Activated CD4-positive, alpha-beta T cell treated with anti-CD3 and anti-CD28 coated beads for 36 hours (primary cell): ENCODE measurements at regions not wholly inside any gene's neighbourhood (a gene's known extent, or its start where the extent isn't known, plus 50 kb on each side); places are given as distances from the start of the nearest gene placed in this dataset.
"Not testable (repeated sequence)": the region's sequence is repeated elsewhere in the genome, so short reads cannot be mapped to it uniquely, and the experiment has no call there.

Experiments used
- ATAC-seq: fragments of 200-7000 bp; cut with Tn5 transposase; one replicate; pipeline ENCODE4 v1.10.0; 2021; ENCODE audit warnings: mild to moderate bottlenecking, moderate library complexity
- CTCF ChIA-PET: fragments of 350-600 bp; sonication (Branson Sonifier 250); formaldehyde crosslinking; loops from one replicate; lab custom pipeline; 2021; ENCODE audit warnings: antibody characterized with exemption; lab: Charles Lee
- POLR2A ChIA-PET: fragments of 350-600 bp; sonication (Branson Sonifier 250); formaldehyde crosslinking; loops from one replicate; lab custom pipeline; 2021; ENCODE audit warnings: antibody characterized with exemption, inconsistent platforms; lab: Charles Lee
- DNase-seq: peaks from one replicate; pipeline ENCODE4 v3.0.0-alpha.2; 2020
- H3K27ac Mint-ChIP-seq: one replicate; pipeline ENCODE4 v1.8.0; 2021; ENCODE audit warnings: mixed read lengths
- H3K27me3 Mint-ChIP-seq: one replicate; pipeline ENCODE4 v1.8.0; 2021; ENCODE audit warnings: mixed read lengths
- H3K36me3 Mint-ChIP-seq: one replicate; pipeline ENCODE4 v1.8.0; 2021; ENCODE audit warnings: low read depth, mixed read lengths
- H3K4me1 Mint-ChIP-seq: one replicate; pipeline ENCODE4 v1.8.0; 2021; ENCODE audit warnings: mixed read lengths
- H3K4me3 Mint-ChIP-seq: one replicate; pipeline ENCODE4 v1.8.0; 2021; ENCODE audit warnings: mild to moderate bottlenecking, moderate library complexity, mixed read lengths
- H3K9me3 Mint-ChIP-seq: one replicate; pipeline ENCODE4 v1.8.0; 2021; ENCODE audit warnings: low read depth, mixed read lengths
- intact Hi-C, 2 experiments: fragments of 100-400 bp; cut with DNase I in 1 of 2; cut with micrococcal nuclease in 1 of 2; formaldehyde crosslinking; loops; one replicate each; pipeline versions ENCODE4 v1.14.2 to v1.15.1; 2022 to 2024; cut with DNase I, micrococcal nuclease

- ATAC-seq, result no peak
- peaks cover 31% of the 10 kb centered on the region for H3K4me1 Mint-ChIP-seq
- H3K27me3 Mint-ChIP-seq, result no peaks in the 10 kb centered on the region
- H3K9me3 Mint-ChIP-seq, result no peaks in the 10 kb centered on the region
- DNase-seq, result no peak
- H3K36me3 Mint-ChIP-seq, result no peaks in the 10 kb centered on the region
- ChIA-PET POLR2A (no interaction called here), CTCF (interaction anchor here (0.7 to 1.1 kb wide), 2 partner anchors 10 to 31 kb away, joined by 3 to 9 read pairs; no protein-coding TSS in a partner anchor)
- no peak overlapping the region for H3K4me3 Mint-ChIP-seq
- H3K27ac Mint-ChIP-seq, result no peak overlapping the region
- intact Hi-C loops, result no loop called here
These were observed 71.1 kb upstream of the WNT7B start for GRCh38 chr22:46047841-46048595.

- intact Hi-C loops, H3K9me3 Mint-ChIP-seq, H3K36me3 Mint-ChIP-seq, ATAC-seq, POLR2A ChIA-PET, H3K4me3 Mint-ChIP-seq, DNase-seq, H3K27ac Mint-ChIP-seq, H3K27me3 Mint-ChIP-seq: not testable (repeated sequence)
- CTCF ChIA-PET, result interaction anchor here (0.7 to 1.1 kb wide), 2 partner anchors 11 to 30 kb away, joined by 3 to 9 read pairs; no protein-coding TSS in a partner anchor
- peaks cover 30% of the 10 kb centered on the region for H3K4me1 Mint-ChIP-seq
These were observed 71.7 kb upstream of the WNT7B start for GRCh38 chr22:46048661-46049060.

GRCh38 chr22:46049726-46050450 lies 72.9 kb upstream of the WNT7B start:
- H3K27me3 Mint-ChIP-seq, result no peaks in the 10 kb centered on the region

GRCh38 chr22:46050451-46050845 lies 73.5 kb upstream of the WNT7B start:
- DNase-seq, result no peak
- no peaks in the 10 kb centered on the region for H3K9me3 Mint-ChIP-seq
- ATAC-seq, result no peak
- CTCF ChIA-PET, result interaction anchor here (0.5 to 1.6 kb wide), 3 partner anchors 32 to 748 kb away, joined by 3 to 5 read pairs (median 4); no protein-coding TSS in a partner anchor
- no peak overlapping the region for H3K4me3 Mint-ChIP-seq
- POLR2A ChIA-PET, result no interaction called here
- intact Hi-C loops, result loop anchor here in 1 of 2 experiments (5.0 kb wide), 1 partner anchor 202 kb away; the partner anchor contains the start of gene CDPF1
- no peaks in the 10 kb centered on the region for H3K27me3 Mint-ChIP-seq
- peaks cover 29% of the 10 kb centered on the region for H3K4me1 Mint-ChIP-seq
- H3K36me3 Mint-ChIP-seq, result peaks cover 3% of the 10 kb centered on the region
- no peak overlapping the region for H3K27ac Mint-ChIP-seq

More at GRCh38 chr22:46049726-46050450, 72.9 kb upstream of the WNT7B start:
- Mint-ChIP-seq H3K36me3 (peaks cover 3% of the 10 kb centered on the region), H3K4me3 (no peak overlapping the region), H3K9me3 (no peaks in the 10 kb centered on the region), H3K4me1 (peaks cover 24% of the 10 kb centered on the region), H3K27ac (peak overlapping the region; percentile 33)
- no peak for ATAC-seq
- POLR2A ChIA-PET, result no interaction called here
- peak; percentile 3 for DNase-seq
- CTCF ChIA-PET, result interaction anchor here (0.7 to 1.6 kb wide), 2 partner anchors 33 to 43 kb away, joined by 4 to 5 read pairs; no protein-coding TSS in a partner anchor
- intact Hi-C loops, result loop anchor here in 1 of 2 experiments (5.0 kb wide), 1 partner anchor 202 kb away; the partner anchor contains the start of gene CDPF1

GRCh38 chr22:46050916-46051614 lies 74.1 kb upstream of the WNT7B start:
- Mint-ChIP-seq H3K4me3 (no peak overlapping the region), H3K36me3 (peaks cover 3% of the 10 kb centered on the region), H3K27me3 (no peaks in the 10 kb centered on the region), H3K4me1 (peaks cover 33% of the 10 kb centered on the region), H3K9me3 (no peaks in the 10 kb centered on the region), H3K27ac (peak overlapping the region; percentile 95)
- ATAC-seq (no peak), DNase-seq (peak; percentile 4)
- POLR2A ChIA-PET, result interaction anchor here (0.7 to 1.2 kb wide), 2 partner anchors 14 to 18 kb away, joined by 3 to 4 read pairs; no protein-coding TSS in a partner anchor
- CTCF ChIA-PET, result interaction anchor here (0.5 to 1.6 kb wide), 5 partner anchors 34 to 748 kb away, joined by 3 to 5 read pairs (median 3); no protein-coding TSS in a partner anchor
- intact Hi-C loops, result loop anchor here in 1 of 2 experiments (5.0 kb wide), 1 partner anchor 201 kb away; the partner anchor contains the start of gene CDPF1

- peak; percentile 1 for DNase-seq
- ChIA-PET CTCF (interaction anchor here (0.7 to 1.6 kb wide), 4 partner anchors 35 to 261 kb away, joined by 3 to 5 read pairs (median 3); no protein-coding TSS in a partner anchor), POLR2A (interaction anchor here (0.7 to 1.2 kb wide), 2 partner anchors 15 to 18 kb away, joined by 3 to 4 read pairs; no protein-coding TSS in a partner anchor)
- H3K27ac Mint-ChIP-seq, result peak overlapping the region; percentile 95
- intact Hi-C loops, result loop anchor here in 1 of 2 experiments (5.0 kb wide), 1 partner anchor 201 kb away; the partner anchor contains the start of gene CDPF1
- peaks cover 3% of the 10 kb centered on the region for H3K36me3 Mint-ChIP-seq
- H3K4me1 Mint-ChIP-seq, result peaks cover 38% of the 10 kb centered on the region
- H3K9me3 Mint-ChIP-seq, result no peaks in the 10 kb centered on the region
- no peak for ATAC-seq
- H3K27me3 Mint-ChIP-seq, result no peaks in the 10 kb centered on the region
- H3K4me3 Mint-ChIP-seq, result no peak overlapping the region
These were observed 74.7 kb upstream of the WNT7B start for GRCh38 chr22:46051646-46052045.

- H3K36me3 Mint-ChIP-seq, result peaks cover 3% of the 10 kb centered on the region
- peaks cover 45% of the 10 kb centered on the region for H3K4me1 Mint-ChIP-seq
- peak overlapping the region; percentile 82 for H3K4me3 Mint-ChIP-seq
- intact Hi-C loops, result loop anchor here in 1 of 2 experiments (5.0 kb wide), 1 partner anchor 200 kb away; the partner anchor contains the start of gene CDPF1
- POLR2A ChIA-PET, result interaction anchor here (0.9 kb wide), 1 partner anchor 20 kb away, joined by 4 read pairs; no protein-coding TSS in a partner anchor
- H3K27ac Mint-ChIP-seq, result peak overlapping the region; percentile 95
- no peaks in the 10 kb centered on the region for H3K27me3 Mint-ChIP-seq
- no peaks in the 10 kb centered on the region for H3K9me3 Mint-ChIP-seq
- DNase-seq (peak; percentile 6), ATAC-seq (no peak)
- CTCF ChIA-PET, result interaction anchor here (0.8 to 2.0 kb wide), 2 partner anchors 16 to 30 kb away, joined by 3 to 9 read pairs; no protein-coding TSS in a partner anchor
These were observed 75.4 kb upstream of the WNT7B start for GRCh38 chr22:46052331-46052771.

GRCh38 chr22:46052801-46053562 lies 76.0 kb upstream of the WNT7B start:
- CTCF ChIA-PET, result interaction anchor here (0.8 to 2.0 kb wide), 2 partner anchors 16 to 31 kb away, joined by 3 to 9 read pairs; no protein-coding TSS in a partner anchor
- Mint-ChIP-seq H3K4me1 (peaks cover 51% of the 10 kb centered on the region), H3K27ac (peak overlapping the region; percentile 95), H3K4me3 (peak overlapping the region; percentile 82), H3K36me3 (peaks cover 3% of the 10 kb centered on the region), H3K27me3 (no peaks in the 10 kb centered on the region), H3K9me3 (no peaks in the 10 kb centered on the region)
- DNase-seq (peak; percentile 49), ATAC-seq (peak; percentile 39)
- POLR2A ChIA-PET, result interaction anchor here (0.9 to 1.5 kb wide), 3 partner anchors 9 to 20 kb away, joined by 3 to 6 read pairs (median 4); no protein-coding TSS in a partner anchor
- intact Hi-C loops, result loop anchor here in 1 of 2 experiments (1.0 to 5.0 kb wide), 3 partner anchors 17 to 199 kb away; partner anchors contain the start of gene CDPF1

GRCh38 chr22:46053563-46054090 lies 76.7 kb upstream of the WNT7B start:
- intact Hi-C loops, result loop anchor here (1.0 to 5.0 kb wide), 5 partner anchors 17 to 199 kb away; partner anchors contain the start of gene CDPF1 (in 1 of the 2)
- Mint-ChIP-seq H3K9me3 (no peaks in the 10 kb centered on the region), H3K4me3 (peak overlapping the region; percentile 82), H3K27me3 (no peaks in the 10 kb centered on the region), H3K27ac (peak overlapping the region; percentile 95), H3K36me3 (peaks cover 3% of the 10 kb centered on the region), H3K4me1 (peaks cover 58% of the 10 kb centered on the region)
- CTCF ChIA-PET, result interaction anchor here (0.6 to 2.0 kb wide), 2 partner anchors 17 to 20 kb away, joined by 3 to 9 read pairs; no protein-coding TSS in a partner anchor
- peak; percentile 74 for DNase-seq
- POLR2A ChIA-PET, result interaction anchor here (1.0 to 1.5 kb wide), 2 partner anchors 10 to 16 kb away, joined by 3 to 6 read pairs; no protein-coding TSS in a partner anchor
- peak; percentile 50 for ATAC-seq
